ENCODE measurements at regions not wholly inside any gene's neighbourhood (a gene's known extent, or its start where the extent isn't known, plus 50 kb on each side); places are given as distances from the start of the nearest gene placed in this dataset.

DNA sequence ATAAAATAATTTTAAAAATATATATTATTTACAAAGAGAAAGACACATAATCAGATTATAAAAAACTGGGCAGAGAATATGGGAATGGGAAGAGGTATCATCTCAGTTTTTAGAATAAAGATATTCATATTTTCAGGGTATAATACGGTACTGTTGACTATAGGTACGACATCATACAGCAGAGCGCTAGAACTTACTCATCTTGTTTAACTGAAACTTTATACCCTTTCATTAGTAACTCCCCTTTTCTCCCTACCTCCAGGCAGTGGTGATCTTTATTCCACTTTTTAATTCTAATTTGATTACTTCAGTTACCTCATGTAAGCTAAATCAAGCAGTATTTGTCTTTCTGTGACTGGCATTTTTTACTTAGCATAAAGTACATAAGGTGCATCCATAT, 742.1 kb downstream of the MTRR start:
- DNase-seq (ENCODE audit: low read depth in 3 of 3, low spot score in 1 of 3): no peak

DNA sequence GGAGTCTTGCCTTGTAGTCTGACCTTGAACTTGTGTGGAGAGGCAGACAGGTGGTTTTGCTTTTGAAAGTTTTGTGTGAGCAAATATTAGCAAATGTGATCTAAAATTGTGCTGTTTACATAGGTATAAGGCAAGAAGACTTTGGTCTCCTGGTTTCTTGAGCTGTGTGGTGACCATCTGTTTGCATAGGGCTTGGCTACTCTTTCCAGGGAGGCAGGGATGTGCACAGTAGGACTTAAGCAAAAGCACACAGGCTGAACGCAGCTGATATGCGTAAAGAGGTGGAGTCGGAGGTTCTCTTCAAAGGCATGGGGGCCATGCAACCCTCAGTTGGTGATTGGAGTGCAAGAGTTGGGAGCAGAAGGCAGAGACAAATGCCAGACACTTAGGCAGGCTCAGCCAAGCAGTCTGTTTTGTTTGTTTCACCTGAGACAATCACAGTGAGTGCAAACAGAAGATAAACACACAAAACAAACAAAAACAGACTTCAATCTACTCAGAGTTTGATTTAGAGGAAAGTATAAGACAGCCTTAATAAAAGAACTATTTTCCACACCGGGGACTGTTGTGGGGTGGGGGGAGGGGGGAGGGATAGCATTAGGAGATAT, 744.2 kb downstream of the MTRR start:
- DNase-seq (ENCODE audit: low read depth in 3 of 3, low spot score in 1 of 3): no peak

DNA sequence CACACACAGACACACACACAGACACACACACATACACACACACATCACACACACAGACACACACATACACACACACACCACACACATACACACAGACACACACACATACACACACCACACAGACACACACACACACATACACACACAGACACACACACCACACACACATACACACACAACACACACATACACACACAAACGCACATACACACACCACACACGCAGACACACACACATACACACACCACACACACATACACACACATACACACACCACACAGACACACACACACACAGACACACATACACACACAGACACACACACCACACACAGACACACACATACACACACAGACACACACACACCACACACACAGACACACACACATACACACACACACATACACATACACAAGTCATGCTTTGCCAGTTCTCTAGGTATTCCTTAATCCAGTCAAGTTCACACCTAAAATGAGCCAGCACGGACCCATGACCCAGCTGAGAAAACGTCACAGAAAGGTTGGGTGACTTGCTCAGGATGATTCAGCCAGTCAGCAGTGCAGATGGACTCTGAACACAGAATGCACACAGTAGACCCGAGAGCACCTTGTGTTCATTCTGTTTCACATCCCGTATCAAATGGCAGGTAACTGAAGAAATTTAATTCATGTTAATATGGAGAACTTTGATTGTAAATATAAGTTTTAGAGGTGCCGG, 746.4 kb downstream of the MTRR start:
- DNase-seq (ENCODE audit: low read depth in 3 of 3, low spot score in 1 of 3): no peak

DNA sequence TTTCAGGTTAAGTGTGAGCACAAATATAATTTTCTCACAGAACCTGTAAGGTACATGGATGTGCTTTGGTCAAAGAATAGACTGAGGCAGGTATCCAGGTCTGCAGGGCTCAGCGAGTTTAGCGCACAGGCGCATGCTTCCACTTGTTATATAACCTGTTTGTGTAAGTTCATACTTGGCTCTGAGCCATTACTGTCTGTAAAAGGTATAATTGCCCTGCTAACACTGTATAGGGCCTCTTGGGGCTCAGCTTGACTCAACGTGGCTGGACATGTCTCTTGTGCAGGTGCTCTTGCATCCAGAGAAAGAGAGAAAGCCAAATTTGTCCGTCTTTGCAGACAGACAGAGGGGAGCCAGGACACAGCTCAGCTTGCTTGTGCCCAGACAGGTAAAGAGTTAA, 759.6 kb downstream of the MTRR start:
- no peak for DNase-seq (ENCODE audit: low read depth in 3 of 3, low spot score in 1 of 3)

DNA sequence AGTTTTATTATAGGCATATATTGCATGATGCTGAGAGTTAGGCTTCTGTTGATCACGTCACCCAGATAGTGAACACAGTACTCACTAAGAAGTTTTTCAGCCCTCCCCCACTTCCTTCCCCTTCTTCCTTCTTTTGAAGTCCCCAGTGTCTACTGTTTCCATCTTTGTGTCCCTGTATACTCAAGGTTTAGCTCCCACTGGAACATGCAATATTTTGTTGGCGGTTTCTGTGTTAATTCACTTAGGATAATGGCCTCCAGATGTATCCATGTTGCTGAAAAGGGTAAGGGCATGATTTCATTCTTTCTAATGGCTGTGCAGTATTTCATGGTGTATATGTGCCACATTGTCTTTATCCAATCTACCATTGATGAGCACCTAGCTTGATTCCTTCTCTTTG, 764.3 kb downstream of the MTRR start:
- no peak for DNase-seq (ENCODE audit: low read depth in 3 of 3, low spot score in 1 of 3)

DNA sequence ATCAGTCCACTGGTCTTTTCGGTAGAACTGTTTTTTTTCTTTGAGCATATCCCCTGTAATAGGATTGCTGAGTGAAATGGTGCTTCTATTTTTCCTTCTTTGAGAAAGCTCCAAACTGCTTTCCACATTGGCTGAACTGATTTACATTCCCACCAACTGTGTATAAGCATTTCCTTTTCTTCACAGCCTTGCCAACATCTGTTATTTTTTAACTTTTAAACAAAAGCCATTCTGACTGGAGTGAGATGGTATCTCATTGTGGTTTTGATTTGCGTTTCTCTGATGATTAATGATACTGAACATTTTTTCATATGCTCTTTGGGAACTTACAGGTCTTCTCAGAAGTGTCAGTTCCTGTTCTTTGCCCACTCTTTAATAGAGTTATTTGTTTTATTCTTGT, 764.7 kb downstream of the MTRR start:
- no peak for DNase-seq (ENCODE audit: low read depth in 3 of 3, low spot score in 1 of 3)

DNA sequence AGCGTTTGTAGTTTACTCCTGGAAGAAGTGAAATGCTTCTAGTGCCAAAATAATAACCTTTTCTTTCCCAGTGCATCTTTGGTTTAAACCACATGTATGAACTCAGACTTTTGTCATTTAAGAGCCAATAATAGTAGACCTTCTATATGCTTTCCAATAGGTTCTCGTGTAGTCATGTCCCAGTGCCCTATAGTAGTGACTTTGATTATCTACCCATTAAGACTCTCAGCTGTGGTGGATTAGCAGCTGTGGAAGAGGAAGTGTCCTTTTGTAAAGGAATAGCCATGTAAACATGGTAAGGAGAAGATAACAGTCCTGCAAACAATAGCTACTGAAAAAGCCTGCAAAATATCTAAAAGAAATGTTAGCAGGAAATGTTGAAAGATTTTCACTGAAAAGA, 765.3 kb downstream of the MTRR start:
- no peak for DNase-seq (ENCODE audit: low read depth in 3 of 3, low spot score in 1 of 3)

DNA sequence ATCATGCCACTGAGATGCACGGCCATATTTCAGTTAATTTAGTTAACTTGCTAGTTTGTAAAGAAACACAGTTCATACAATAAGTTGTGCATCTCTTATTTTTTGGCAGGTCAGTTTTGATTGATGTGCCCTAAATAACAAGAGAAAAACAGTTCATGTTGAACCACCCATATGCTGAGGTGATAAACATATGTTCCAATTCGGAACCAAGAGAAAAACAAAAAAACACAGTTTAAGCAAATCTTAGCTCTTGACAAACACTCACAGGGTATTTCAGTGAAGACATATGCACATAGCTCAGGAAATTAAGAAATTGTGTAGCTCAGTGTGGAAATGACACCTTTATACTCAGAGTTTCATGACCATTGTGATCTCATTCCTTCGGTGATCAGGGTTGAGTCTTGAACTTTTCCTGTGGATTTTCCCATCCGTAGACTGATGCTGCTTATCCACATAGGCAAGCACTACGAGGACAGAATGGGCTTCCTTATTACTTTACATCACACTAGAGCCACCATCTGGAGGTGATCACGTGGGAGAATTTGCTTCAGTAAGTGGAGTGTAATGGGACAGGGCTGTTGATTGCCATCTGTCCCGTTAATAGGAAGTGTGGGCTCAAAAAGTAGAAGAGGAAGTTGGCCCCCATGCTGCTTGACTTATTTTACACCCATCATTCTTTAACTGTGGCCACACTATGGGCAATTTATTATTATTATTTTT, 773.0 kb downstream of the MTRR start:
- no peak for DNase-seq (ENCODE audit: low read depth in 3 of 3, low spot score in 1 of 3)

DNA sequence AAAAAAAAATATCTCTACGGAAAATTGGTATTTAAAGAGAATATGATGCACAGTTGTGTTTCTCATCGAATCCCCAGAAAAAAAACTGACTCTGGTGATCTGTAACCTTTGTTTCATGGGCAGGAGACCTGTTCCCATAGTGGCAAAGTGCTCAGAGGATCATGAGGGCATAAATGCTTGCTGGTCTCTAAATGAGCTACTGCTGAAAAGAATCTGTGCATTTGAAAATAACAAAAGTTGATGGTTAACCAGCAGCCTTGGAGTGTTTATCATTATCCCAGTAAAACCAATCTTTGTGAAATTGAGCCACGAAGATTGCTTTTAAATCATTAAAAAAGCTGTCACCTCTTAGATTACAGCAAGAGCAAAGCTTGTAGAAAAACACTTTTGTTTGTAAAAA, 775.4 kb downstream of the MTRR start:
- DNase-seq (ENCODE audit: low read depth in 3 of 3, low spot score in 1 of 3): no peak

DNA sequence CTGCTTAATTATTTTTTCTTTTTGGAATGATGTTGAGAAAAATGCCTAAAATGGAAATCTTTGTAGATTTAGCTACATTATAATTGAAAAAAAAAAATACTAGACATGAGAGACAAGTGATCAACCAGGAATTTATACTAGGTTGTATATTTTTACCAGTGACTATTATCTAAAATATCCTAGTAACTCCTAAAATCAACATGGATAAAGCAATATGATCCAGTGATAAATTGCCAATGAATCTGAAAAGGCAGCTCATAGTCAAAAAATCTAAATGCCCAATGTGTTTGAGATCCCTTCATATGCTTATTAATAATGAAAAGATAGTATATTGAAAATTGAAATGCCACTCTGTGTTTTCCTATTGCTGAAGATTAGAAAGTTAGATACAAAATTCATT, 778.2 kb downstream of the MTRR start:
- no peak for DNase-seq (ENCODE audit: low read depth in 3 of 3, low spot score in 1 of 3)

DNA sequence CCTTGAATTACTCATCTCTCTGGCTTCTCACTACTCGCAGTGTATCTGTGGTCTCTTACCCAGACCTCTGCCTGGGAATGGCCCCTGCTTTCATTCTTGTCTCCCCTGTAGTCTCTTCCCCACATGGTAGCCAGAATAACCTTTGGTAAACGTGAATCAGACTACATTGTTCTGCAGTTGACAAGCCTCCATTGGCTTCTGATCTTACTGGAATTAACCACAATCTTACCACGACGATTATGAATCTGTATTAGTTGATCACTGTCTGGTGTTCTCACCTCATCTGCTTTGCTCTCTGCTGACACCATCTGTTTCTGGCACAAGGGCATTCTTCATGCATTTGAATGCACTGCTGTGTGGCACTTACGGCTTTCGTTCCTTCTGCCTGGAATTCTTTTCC, 781.2 kb downstream of the MTRR start:
- no peak for DNase-seq (ENCODE audit: low read depth in 3 of 3, low spot score in 1 of 3)

DNA sequence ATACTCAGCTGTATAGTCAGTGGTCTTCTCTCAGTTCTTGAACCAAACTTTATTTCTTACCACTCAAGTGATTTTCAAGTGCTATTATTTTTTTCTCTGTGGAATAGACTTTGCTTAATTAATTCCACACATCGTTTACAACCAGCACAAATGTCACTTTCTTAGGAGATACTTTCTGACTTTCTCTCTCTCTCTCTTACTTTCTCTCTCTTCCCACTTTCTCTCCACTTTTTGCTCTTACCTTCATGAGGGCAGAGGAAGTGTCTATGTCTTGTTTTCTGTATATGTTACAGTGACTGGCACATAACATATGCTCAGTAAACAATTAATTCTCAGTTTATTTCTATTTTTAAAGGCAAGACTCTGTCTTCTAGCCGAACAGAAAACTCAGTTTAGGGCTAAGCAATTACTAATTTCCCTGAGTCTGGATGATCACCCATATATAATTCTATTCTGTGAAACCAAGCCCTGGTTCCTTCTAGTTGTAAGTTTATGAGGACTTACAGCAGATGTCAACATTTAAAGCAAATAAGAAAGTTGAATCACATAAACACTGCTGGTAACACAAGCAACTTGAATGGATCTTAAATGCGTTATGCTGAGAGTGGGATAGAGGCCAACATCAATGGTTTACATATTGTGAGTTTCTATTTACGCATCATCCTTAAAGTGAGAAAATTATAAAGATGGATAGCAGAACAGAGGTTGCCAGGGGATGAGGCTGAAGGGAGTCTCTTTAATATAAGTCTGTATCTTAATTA, 791.4 kb downstream of the MTRR start:
- no peak for DNase-seq (ENCODE audit: low read depth in 3 of 3, low spot score in 1 of 3)

DNA sequence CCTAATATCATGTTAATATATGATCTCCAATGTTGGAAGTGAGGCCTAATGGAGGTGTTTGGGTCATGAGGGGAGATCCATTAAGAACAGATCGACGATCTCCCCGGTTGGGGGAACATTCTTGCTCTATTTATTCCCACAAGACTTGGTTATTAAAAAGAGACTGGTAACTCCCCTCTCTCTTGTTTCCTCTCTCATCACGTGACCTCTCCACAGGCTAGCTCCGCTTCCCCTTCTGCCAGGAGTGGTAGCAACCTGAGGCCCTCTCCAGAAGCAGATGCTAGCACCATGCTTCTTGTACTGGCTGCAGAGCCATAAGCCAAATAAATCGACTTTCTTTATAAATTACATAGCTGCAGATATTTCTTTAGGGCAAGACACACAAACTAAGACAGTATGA, 794.4 kb downstream of the MTRR start:
- no peak for DNase-seq (ENCODE audit: low read depth in 3 of 3, low spot score in 1 of 3)

DNA sequence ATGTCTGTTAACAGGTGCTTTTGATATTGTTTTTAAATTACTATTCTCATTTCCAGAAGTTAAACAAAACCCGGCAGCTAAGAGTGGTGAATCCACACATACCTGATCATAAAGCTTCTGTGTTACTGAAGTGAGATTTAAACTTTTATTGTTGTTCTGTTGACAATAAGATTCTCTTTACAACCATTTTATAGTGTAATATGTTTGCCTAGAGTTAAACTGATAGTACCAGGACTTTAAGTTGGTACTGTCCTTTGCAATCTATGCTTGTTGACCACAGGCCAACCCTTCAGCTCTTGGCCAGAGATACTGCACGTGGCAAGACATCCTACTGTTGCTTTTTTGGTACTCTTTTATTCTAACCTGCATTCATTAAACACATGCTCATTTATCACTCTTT, 806.2 kb downstream of the MTRR start:
- DNase-seq (ENCODE audit: low read depth in 3 of 3, low spot score in 1 of 3): no peak

DNA sequence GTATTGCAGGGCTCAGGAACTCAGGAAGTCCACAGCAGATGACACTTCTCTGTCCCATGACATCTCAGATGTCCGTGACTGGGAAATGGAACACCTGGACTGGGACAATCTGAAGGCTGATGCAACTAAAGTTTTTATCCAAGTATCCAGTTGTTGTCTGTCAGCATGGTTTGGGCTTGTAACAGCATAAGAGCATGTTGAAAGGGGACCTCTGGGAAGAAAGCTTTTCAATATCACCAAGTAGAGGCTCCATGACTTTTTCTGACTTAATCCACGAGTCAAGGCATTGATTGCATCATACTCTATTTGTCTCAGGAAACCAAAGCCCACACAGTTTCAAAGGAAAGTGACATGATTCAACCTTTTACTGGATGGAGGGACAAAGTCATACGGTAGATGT, 807.7 kb downstream of the MTRR start:
- no peak for DNase-seq (ENCODE audit: low read depth in 3 of 3, low spot score in 1 of 3)

DNA sequence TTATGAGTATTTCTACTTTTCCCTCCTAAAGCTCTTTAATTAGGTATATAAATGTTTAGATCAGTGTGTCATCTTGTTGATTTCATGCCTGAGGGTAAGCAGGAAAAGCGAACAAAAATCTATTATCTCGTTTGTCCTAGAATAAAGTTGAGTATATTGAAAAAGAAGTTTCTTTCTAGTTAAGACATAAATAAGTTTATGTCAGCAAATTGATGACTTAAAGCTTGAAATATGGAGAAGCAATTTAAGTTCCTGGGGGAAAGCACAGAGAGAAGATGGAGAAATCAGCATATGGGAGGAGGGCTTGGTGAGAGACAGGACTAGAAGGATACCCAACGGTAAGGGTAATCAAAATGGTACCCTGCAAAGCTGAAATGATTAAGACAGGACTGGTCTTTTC, 813.4 kb downstream of the MTRR start:
- DNase-seq (ENCODE audit: low read depth in 3 of 3, low spot score in 1 of 3): no peak

DNA sequence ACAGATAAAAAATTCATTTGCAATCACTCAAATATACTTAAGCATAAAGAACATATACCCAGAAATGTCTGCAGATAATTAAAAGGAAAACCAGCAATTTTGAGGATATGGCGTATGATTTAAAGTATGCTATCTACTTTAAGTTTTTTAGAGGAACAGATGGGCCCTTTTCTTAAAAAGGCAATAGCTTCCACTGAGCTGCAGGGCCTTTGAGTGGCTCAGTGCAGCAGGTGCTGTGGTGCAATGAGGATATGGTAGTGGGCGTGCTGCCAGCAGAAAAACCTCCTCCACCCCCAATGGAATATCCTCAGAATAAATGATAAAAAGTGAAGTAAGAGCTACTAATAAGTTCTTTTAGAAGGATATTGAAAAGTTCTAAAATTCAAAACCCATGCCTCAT, 814.5 kb downstream of the MTRR start:
- DNase-seq (ENCODE audit: low read depth in 3 of 3, low spot score in 1 of 3): no peak

DNA sequence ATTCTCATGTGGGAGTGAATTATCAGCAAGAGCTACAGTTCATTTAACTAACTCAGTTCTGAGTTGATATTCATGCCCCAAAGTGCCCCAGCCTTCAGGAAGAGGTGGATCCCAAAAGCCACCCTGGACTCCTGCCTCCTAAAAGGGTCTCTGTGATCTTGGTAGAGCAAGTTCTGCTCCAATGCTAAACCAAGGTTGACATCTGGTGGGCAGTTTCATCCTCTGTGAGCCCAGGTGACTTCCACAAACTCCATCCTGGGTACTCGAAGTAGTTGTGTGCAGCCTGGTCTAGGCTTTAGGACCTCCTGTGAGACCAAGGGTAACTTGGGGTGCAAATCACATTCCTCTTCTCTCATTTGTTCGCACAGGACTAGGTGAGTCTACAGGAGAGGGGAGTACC, 816.8 kb downstream of the MTRR start:
- DNase-seq (ENCODE audit: low read depth in 3 of 3, low spot score in 1 of 3): no peak

DNA sequence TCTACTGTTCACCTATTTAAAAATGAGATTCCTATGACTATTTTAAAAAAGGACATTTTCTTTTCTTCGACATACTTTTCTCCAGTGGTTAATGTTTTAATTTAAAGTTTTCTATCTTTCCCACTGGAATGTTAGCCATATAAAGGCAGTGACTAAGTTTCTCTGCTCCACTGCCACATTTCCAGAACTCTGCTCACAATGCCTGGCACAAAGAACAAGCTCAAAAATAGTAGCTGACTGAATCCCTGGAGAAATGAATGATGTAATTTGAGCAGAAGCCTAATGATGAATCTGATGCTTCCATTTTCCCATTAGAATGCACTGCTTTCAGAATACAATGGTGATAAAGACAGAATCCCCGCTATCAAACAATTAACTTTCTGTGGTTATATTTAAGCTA, 817.8 kb downstream of the MTRR start:
- DNase-seq (ENCODE audit: low read depth in 3 of 3, low spot score in 1 of 3): no peak

DNA sequence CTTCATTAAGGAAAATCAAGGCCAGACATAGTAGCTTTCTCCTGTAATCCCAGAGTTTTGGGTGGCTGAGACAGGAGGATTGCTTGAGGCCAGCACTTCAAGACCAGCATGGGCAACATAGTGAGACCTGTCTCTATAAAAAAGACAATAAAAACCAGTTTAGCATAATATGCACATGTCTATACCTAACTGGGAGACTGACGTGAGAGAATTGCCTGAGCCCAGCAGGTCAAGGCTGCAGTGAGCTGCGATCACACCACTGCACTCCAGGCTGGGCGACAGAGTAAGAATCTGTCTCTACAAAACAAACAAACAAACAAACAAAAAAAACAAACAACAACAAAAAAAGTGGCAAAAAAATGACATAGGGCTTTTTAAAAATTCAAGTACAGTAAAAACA, 820.8 kb downstream of the MTRR start:
- no peak for DNase-seq (ENCODE audit: low read depth in 3 of 3, low spot score in 1 of 3)

DNA sequence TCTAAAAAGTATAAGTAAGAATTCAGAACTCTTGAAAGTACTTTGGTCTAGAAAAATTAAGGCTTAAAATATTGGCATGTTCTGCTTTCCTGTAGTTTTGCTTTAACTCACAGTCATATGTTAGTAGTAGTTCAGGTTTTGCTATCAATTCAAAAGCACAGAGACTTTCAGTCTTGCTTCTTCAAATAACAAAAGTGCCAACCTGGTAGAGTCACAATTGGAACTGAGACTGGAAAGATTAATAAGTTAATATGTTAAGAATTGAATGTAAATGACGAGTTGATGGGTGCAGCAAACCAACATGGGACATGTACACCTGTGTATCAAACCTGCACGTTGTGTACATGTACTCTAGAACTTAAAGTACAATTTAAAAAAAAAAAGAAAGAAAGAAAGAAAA, 822.3 kb downstream of the MTRR start:
- DNase-seq (ENCODE audit: low read depth in 3 of 3, low spot score in 1 of 3): no peak

DNA sequence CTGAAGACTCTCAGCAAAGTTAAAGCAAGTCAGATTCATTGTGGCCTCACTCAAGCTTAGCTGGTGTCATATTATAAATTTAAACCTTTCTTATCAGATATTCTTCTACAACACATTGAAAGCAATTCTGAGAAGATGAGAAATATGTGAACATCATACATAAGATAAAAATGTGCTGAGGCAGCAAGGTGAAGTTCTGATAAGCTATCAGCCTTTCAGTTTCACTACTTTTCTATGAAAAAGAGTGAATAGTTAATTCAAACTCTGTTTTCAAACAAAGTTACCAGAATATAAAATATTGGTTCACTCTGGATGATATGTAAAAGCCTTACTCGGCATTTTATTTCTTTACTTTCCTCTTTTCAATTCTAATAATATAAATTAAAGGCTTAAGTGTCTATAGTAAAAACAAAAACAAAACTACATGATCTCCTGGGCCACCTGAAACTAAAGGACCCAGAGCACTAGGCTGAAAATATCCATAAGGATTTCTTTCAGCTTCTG, 824.4 kb downstream of the MTRR start:
- no peak for DNase-seq (ENCODE audit: low read depth in 3 of 3, low spot score in 1 of 3)
